ENCODE measurements at regions not wholly inside any gene's neighbourhood (a gene's known extent, or its start where the extent isn't known, plus 50 kb on each side); places are given as distances from the start of the nearest gene placed in this dataset.
A peak's percentile ranks its signal among the peaks of the same experiment; 100 is the strongest.
"Not testable (repeated sequence)": the region's sequence is repeated elsewhere in the genome, so short reads cannot be mapped to it uniquely, and the experiment has no call there.

DNA sequence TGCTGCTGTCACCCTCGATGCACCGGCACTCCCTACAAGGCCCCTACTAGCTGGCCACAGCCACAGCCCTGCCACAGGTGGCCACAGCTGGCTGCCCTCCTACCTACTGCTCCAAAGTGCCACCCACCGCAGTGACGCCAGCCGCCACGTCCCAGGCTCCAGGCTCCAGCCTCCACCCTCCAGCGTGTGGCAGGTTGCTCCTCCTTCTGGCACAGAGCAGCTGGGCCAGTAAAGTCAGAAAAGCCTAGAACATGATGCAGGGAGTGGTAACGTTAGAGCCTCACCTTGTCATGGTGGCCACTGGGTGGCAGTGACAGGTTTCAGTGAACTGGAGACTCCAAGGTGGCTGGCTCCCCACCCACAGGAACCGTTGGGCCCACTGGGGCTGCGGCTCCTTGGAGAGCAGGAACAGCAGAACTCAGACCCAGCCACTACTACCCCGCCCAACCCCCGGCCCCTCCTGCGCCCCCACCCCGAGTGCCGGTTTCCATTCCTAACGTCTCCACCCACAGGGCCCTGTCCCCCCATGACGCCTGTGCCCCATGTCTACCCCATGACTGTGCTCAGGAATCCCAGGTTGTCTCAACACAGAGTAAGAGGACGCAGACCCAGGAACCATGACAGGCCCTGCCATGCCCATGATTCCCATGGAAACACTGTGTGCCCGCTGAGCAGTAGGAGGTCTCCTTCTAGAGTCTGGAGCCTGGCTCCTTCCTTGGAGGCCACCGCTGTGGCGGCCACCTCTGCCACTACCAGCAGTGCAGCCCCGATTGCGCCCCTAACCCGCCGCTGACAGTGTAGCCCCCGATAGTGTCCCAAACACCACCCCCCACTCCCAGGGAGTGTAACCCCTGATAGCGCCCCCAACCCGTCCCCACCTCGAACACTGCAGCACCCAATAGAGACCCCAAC lies 52.3 kb upstream of the ZNF33B start:
- peak overlapping the region in 1 of 7 experiments; percentile 29 for H3K4me3 ChIP-seq
- H3K27ac ChIP-seq = no peak overlapping the region

DNA sequence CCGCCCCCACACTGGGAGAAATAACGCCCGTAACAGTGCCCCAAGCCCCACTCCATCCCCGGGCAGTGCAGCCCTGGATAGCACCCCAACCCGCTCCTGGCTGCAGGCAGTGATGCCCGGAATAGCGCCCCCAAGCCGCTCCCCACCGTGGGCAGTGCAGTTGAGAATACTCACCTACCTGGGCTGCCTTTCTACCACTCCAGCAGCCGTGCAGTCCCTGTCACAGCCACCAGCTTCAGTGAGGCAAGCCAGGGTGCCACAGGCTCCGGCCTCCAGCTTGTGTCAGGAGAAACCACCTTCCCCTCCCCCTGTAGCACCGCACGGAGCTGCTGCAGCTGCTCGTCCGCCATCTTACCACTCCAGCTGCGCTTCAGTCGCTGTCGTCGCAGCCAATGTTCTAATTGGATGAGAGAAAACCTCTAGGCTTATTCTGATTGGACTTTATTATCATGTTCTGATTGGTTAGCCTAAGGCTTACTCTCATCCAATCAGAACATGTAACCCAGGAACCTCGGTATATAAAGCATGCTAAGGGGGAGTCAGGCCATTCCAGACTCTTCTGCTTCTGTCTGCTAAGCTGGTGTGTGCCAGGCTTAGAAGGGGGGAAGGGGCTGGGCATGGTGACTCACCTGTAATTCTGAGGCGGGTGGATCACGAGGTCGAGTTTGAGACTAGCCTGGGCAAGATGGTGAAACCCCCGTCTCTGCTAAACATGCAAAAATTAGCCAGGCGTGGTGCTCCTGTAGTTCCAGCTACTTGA lies 53.2 kb upstream of the ZNF33B start:
- Histone ChIP-seq H3K4me3 (peak overlapping the region in 1 of 7 experiments; percentile 29), H3K27ac (no peak overlapping the region)

DNA sequence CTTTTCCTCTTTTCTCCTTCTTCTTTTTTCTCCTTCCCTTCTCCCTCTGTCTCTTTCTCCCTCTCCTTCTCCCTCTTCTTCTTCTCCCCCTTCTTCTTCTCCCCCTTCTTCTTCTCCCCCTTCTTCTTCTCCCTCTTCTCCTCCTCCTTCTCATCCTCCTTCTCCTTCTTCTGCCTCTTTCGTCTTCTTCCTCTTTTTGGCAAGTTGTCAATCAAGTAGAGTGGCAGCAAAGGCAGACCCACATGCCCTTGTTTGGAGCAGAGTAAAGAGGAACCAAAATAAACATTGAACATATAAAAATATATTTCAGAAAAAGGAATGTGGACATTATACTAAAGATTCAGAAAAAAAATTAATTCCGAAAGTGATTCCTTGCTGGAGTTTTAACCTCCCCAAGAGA lies 59.6 kb upstream of the ZNF33B start:
- Histone ChIP-seq H3K27ac (no peak overlapping the region), H3K4me3 (no peak overlapping the region)

DNA sequence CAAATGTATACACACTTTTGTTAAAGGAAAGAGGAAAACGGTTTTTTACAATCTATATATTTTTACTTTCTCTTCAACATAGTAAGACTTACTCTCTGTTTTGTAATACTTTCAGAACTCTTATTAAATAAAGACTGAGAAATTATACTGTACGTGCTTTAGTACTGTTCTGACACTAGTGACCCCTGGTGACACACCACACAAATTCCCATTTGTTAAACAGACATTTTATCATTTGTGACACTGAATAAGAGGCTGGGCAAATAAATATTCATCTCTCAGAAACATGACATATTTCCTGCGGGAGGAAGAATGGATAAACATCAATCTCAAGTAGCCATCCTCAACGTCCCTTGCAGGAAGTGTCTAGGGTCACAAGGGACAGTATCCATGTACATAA lies 68.9 kb upstream of the ZNF33B start:
- H3K27ac ChIP-seq = no peak overlapping the region
- no peak overlapping the region for H3K4me3 ChIP-seq

DNA sequence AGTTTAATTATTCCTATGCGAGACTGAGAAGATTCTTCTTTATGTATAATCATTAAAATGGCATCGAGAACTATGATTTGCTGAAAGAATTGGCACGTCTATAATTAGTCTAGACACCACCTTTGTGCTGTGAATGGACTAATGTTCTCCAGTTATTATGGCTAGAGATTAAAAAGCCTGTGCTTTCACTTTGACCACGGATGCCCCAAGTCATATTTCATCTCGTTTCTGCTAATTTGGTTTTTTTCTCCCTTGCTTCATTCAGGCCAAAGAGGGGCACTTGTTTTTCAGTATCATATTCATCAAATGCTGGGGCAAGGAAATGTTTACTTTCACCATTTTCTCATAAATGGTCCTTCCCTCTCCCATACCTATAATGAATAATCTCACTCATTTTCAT lies 63.3 kb upstream of the BMS1 start:
- H3K27ac ChIP-seq, H3K4me3 ChIP-seq: not testable (repeated sequence)

DNA sequence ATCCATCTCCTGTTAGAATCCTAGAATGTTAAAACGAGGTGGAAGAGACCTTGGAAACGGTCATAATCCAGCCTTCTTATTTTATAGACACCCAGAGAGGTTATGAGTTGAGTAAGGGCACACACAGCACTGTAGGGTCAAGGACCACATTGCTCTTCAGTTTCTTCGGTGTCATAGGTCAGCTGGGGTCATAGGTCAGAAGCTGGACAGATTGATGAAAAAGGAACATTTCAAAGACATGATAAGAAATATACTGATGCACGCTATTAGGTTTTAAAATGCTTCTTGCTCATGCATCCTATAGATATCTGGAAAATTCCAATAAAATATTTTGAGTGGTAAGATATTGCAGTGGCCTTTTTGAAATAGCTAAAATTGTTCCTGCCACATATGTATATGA lies 60.0 kb upstream of the BMS1 start:
- Histone ChIP-seq H3K4me3 (no peak overlapping the region), H3K27ac (no peak overlapping the region)

DNA sequence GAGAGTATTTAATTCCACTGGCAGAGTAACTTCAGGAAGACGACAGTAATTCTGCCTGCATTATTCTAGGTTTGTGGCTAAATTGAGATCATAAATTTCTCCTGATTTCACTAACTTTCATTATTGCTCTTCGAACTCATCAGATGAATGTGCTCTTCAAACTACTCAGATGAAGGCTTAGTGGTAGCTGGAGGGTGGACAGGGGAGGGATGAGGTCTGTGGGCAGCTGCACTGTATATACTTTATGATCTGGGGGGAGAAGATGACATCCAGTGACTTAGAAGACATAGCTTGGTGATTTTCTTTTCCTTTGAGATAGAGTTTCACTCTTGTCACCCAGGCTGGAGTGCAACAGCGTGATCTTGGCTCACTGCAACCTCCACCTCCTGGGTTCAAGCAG lies 59.0 kb upstream of the BMS1 start:
- not testable (repeated sequence) for H3K27ac ChIP-seq, H3K4me3 ChIP-seq

DNA sequence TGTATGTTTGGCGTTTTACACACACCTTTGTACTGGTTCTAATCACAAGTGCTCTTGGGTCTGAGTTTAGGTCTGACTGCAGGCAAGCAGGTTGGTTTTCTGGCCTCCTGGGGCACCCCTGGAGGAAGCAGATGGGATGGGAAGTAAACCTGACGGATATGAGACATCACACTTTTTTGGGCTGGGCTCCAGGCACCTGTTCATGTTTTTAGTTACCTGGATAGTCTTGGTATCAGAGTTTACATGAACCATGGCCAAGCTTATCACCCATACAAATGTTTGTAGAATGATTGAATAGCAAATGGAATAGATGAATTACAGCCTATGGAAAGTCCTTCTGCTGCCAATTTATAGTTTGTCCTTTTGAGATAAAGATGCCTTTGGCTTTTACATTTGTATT lies 57.9 kb upstream of the BMS1 start:
- H3K4me3 ChIP-seq, H3K27ac ChIP-seq: not testable (repeated sequence)

DNA sequence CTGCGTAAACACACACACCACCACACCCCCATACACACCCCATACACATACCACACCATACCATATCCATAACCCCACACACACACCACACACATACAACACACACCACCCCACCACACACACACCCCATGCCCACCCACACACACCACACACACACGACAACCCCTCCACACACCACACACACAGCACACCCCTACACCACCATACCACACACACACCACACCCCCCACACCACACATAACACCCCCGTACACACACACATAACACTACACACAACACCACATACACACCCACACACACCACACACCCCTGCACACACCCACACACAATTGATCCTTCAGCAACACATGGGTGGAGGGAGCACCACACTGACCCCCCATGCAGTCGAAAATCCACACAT lies 50.3 kb upstream of the BMS1 start:
- Histone ChIP-seq H3K4me3 (no peak overlapping the region), H3K27ac (no peak overlapping the region)
